Right renal cortex interstitium (tissue), 3 donors: ENCODE measurements at regions not wholly inside any gene's neighbourhood (a gene's known extent, or its start where the extent isn't known, plus 50 kb on each side); places are given as distances from the start of the nearest gene placed in this dataset.

Experiments used
- DNase-seq, 3 donors: peaks; one replicate each; pipeline ENCODE4 v3.0.0-alpha.2; 2013; ENCODE audit warnings: low read depth in 3 of 3, low spot score in 2 of 3

DNA sequence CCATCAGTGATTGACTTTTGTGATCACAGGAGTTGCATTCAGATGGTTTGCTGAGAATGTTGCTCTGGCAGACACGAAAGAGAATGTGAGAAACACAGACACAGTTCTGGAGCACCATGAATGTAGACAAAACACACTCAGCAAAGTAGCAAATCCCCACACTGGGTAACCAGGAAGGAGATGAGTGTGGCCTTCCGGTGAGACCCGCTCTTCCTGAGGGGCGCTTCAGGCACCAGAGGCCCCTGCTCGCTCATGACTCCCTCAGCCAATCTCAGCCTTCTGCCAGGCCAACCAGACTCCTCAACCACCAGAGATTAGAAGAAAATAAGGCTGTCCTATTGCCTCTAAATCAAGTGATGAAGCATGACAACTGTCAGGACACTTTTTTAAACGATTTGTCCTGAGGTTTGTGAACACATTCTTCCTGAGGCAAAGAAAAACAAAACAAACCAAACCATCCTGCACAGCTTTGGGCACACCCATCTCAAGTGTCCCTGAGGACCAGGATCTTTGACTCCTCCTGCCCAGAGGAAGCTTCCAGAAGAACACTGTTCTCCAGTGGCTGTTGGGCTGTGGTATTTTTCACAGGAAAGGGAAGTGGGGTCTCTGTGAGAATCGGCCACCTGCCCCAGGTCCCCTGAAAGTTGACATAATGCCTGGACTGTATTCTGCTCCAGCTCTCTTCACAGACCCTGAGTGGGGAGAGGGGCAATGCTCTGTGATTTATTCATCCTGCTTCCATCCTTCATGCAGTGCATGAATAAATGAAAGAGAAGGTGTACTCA lies 152.8 kb downstream of the BCL11A start:
- DNase-seq, result no peak

DNA sequence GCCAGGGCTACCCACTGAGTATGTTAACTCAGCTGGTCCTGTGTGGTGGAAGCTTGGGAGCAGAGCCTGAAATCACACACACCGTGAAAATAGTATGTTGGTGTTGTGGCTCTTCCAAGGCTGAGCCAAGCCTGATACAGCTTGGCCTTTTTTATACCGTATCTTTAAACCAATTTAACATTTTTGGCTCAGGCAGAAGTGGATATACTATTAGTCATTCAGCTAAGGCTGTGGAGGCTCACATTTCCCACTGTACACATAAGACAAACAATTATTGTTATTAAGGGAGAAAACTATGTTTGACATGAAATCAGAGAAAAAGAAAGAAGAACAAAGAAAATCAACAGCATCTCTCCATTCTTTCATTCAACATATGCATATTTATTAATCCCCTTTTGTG lies 159.0 kb downstream of the BCL11A start:
- no peak for DNase-seq

DNA sequence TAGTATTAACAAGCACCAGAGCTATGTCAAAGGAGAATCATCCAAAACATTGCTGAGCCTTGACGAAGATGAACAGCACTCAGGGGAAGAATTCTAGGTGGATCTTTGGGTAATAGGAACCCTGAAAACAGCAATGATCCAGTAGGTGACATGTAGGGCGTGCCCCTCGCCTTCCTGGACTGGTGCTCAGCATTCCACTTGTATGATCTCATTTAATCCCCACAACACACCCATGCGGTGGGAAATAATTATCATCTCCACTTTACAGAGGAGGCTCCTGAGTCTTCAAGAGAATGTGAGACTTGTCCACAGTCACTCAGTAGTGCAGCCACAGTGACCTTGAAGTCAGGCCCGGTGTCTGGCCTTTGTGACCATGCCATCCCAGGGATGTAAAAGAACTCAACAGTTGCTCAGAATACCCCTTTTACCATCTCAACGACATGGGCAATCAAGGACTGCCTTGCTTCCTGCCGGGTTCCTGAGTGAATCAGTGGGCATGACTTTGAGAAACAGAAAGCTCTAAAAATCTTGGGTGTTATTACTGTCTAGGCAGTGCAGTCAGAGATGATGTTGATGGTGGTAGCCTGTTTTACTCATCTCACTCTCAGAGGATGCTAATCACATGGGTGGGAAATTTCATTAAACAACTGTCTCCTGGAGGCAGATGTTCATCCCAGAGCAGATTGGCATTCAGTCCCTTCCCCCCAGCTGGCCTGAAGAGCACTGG lies 161.6 kb downstream of the BCL11A start:
- no peak for DNase-seq

DNA sequence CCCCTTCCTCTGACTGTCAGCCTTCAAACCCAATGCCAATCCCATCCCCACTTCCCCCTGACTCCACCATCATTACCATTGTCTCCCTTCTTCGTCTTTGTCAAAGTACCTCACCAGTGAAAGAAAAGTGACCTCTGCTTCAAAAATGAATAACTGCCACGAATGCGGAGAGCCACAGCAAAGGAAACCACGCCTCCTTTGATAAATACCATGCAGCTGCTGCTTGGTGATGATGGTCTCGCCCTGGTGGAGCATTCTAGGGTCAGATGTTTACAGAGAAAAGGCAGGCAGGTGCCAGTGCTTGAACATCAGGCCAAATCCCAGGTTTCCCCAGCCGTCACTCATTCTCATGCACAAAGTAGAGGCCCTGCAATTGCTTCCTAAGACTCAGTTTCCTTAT lies 162.2 kb downstream of the BCL11A start:
- no peak for DNase-seq

DNA sequence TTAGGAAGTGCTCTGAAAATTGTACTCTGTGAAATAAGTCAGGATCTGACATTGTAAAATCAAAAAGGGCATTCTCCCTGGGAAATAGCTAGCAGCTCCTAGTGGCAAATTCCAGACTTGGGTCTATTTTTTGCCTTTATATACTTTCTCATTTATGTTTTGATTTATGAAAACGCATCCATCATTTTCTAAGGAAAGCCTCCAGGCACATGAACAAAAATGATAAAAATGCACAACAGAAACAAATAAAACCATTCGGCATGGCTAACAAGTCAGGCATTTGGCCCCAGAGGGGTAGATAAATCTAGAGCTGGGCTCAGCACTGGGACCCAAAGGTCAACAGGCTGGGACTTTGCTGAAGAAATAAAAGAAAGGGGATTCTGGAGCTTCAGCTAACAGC lies 167.0 kb downstream of the BCL11A start:
- no peak for DNase-seq

DNA sequence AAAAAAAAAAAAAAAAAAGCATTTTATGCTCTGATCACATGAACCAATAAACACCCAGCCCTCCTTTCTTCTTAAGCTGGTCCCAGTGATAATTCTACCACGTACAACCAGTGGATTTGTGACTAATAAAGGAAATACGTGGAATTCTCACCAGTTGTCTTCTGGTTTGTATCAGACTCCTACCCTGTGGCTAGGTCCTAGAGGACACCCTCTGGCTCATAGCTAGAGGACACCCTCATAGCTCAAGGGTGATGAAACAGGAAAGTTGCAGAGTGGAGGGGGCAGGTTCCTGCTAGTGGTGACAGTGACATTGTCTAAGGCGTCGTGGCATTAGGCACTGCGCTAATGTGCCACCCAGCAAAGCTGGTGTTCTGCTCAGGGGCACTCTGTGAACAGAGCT lies 167.8 kb downstream of the BCL11A start:
- DNase-seq, result no peak

DNA sequence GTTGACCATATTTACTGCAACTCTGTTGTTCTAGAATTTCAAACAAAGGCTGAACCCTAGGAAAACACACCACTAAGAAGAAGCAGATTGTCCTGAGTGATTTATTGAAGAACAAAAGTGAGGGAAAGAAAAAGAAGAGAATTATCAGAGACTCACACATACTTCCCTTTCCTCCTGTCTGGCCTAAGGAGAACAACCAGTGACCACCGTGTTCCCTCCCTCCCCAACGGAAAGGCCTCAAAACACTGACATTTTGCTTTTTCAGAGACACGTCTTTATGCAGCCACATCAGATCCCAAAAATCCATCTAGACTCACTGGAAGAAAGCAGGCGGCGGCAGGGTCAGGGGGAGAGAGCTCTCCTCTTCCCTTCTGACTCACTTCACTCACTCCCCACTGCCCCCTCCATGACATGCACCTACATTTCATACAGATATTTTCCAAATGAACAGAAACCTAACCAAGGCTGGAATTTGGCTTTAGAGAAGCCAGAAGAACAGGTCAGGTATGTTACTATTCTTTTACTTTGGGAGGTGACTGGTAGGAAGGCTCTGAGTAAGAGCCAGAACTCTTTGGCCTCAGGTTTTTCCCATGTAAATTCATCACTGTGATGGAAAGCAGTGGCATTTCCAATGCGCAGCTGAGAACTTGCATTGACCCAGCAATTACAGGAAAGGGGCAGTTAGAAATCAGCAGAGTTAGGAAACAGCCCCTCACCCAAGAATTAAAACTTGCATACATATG lies 169.9 kb downstream of the BCL11A start:
- DNase-seq, result no peak

DNA sequence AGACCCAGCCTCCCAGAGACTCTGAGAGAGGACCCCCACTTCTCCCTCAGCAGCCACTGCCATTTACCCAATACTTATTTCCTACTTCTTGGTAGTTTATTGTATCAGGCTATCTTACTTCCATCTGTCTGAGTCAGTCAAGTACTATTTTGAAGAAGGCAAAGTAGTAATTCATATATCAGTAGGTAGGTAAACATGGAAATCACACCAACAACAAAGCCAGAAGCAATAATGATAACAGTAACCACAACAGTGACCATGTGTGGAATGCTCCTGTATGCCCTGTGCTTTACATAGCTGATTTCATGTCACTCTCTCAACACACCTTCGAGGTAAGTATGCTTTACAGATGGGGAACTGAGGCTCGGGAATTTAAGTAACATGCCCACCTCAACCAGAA lies 173.0 kb downstream of the BCL11A start:
- no peak for DNase-seq

DNA sequence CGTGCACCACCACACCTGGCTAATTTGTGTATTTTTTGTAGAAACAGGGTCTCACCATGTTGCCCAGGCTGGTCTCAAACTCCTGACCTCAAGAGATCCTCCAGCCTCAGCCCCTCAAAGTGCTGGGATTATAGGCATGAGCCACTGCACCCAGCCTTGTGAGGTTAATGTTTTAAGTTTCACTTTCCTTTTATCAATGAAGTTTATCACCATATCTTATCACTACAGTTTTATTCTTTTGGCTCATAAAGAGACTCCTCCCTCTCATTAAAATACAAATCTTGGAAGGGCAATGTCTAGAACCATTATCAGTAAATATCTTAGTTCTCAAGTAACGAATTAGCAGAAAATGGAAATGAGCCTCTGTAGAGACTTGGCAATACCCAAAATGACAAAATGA lies 173.8 kb downstream of the BCL11A start:
- DNase-seq, result no peak

DNA sequence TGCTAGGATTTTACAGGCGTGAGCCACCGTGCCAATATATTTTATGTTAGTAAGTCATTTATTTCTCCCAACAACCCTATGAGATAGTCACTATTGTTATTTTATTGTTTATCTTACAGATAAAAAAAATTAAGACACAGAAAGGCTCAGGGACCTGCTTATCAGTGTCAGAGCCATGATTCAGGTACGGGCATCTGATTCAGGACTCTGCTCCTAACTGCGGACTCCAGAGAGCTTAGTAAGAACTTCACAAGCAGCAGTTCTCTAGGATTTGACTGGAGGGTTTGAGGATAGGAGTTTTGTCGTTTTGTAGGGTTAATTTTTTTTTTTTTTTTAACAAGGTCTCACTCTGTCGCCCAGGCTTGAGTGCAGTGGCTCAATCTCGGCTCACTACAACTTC lies 174.2 kb downstream of the BCL11A start:
- DNase-seq, result no peak

DNA sequence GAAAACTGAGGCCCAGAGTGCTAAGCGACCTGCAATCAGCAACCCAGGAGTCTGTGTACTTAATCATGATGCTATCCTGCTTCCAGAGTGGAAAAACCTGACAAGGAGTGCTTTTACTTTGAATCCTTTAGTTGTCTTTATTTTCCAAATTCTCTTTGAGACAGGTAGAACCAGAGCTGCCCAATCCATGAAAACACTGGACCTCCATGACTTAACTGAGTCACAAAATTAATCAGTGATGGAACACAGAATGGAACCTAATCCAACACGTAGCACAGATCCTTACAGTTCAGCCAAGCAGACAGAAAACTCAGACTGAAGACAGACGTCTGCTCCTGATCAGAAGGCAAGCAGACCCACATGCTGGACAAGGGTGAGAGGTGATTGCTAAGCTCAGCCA lies 175.6 kb downstream of the BCL11A start:
- no peak for DNase-seq

DNA sequence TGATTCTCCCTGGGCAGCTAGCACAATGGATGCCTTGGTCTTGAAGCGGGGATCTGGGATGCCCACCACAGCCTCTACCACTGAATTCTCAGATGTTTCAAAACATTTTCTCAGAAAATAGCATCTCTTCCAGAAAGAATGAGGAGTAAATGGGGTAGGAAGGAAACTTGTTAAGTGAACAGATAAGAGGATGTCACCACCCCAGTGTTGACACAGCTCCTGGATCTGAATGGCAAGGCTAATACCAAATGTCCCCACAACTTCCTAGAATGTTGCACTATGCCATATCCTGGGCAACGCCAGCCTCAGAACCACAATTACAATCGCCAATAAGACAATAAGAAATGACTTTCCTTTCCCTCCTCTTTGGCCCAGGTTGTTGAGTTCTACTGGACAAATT lies 177.2 kb downstream of the BCL11A start:
- no peak for DNase-seq

DNA sequence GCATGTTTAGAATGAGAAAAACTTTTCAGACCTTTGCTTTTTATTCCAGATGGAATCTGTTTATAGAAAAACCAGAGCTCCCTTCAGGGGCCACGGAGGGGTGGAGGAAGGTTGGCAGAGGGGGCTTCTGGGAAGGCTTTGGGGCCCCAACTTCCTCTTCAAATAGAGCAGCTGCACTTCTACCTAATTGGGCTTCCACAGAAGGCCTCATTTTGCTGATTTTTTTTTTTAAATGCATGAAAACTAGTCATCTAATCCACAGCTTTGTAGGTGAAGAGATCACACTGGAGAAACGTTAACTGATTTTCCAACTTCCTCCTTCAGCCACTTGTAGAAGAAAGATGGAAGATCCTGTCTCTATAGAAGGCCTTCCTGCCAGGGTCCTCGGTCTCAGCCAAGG lies 181.8 kb downstream of the BCL11A start:
- no peak for DNase-seq

DNA sequence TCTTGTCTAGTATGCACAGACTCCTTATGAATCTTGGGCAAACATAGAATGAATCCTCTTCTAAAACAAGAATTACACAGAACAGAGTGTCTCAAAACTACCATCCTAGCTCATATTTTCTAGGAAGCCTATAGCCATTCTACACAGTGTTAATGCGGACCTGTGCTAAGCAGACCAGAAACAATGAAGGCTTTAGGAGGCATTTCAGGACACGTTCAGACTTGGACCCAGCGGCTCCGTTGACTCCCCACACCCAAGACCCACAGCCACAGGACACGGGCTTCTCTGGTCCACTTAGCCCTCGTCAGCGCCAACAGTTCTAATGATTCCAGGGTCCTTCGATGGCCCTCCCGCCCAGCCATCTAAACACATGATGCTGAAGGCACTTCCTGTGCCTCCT lies 182.2 kb downstream of the BCL11A start:
- no peak for DNase-seq

DNA sequence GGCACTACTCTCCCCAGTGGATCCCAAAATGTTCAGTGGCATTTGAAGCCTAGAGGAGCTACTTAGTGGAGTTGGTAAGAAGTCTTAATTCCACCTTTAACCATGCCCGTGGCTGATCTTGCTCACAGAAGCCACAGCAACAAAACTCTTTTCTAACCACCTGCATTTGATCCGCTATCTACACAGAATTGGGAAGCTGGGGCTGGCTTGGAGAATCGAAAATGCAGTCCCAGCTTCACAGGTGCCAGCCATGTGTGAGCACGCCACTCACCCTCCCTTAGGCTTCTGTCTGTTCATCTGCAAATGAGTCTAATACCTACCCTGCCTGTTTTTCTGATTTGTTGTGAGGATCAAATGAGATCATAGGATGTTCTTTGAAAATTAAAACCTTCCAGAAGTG lies 182.6 kb downstream of the BCL11A start:
- no peak for DNase-seq

DNA sequence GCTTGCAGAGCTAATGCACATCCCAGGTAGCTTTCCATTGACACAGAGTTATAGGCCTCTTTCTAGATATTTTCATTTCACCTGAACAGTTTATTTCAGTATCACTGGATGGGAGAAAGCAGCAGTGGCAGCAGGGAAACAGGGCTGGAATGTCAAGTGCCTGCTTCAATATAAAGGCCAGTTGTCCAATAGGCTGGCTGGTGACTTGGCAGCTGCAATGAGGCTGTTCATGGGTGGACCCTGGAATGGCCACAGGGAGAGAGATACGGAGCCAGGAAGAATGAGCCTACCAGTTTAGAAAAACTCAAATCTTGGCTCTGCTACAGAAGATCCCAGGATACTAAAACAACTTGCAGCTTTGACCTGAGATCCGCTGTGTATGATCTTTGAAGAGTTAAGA lies 185.0 kb downstream of the BCL11A start:
- no peak for DNase-seq

DNA sequence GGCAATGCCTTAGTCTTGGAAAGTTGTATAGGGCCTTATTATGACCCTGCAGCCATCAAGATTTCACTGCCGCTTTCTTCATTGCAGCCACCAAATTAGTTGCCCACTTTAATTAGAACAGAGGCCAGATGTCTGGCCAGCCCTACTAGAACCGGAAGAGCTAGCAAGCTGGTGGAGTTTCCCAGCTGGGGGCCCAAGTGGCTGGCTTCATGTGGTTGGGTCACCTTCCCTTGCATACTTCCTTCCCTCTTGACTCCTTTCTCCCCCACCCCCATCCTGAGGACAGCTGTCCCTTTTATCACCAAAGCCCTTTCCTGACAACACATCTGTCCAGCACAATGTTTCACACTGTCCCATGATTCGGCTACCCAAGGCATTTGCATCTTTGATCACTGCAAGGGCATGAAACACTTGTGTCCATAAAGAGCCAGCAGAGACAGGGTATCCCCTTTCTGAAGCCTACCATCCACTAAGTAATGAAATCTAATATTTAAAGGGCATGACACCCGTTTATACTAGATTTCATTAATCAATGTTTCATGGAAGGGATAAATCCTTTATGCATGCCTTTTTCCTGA lies 187.2 kb downstream of the BCL11A start:
- no peak for DNase-seq

DNA sequence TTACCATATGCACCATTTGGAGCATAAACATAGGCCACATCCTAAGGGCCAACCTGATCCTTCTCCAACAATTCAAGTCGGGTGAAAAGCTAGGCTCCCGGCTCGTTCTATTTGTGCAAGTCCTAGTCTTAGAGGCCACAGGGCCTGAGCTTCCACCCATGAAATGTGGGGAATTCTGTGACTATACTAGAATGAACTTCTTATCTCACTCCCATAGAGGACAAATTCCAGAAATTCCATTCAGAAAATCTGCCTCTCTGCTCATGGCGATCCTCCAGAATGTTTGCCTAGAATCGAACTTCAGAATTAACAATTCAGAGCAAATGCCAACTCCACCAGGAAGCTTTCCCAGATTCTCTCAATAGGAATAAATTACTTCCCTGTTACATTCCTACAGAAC lies 187.9 kb downstream of the BCL11A start:
- DNase-seq, result no peak

DNA sequence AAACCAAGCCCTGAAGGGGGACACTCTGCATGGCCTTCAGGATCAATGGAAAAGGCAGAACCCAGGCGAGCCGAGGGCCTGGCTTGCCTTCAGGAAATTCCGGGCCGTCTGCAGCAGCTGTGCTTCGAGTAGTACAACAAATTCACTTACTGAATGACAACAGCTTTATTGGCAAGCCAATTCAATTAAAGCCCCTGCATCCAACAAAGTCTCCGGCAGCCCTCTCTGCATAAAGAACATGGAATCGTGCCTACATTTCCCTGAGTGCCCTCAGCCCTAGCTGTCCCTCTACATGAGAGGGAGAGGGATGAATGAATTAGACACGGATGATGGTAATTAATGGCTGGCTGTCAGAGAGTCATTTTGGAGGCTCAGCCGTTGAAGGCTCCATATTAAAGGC lies 189.0 kb downstream of the BCL11A start:
- DNase-seq, result no peak

DNA sequence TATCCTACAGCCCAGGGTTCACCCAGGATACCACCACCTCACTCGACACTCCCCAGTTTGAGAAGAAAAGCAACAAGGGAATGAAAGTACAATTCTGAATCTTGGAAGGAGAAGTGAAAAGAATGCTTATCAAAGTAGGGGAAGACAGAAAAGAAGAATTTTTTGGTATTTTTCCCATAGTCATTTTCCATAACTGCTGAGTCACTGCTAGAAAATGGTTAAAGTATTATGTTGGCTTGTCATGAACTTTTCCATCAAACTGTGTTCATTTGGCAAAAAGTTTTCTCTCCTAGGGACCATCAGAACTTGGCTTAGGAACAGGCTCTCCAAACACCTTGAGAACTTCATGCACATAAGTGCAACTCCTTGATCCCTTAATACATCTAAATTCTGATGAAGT lies 192.0 kb downstream of the BCL11A start:
- DNase-seq, result no peak

DNA sequence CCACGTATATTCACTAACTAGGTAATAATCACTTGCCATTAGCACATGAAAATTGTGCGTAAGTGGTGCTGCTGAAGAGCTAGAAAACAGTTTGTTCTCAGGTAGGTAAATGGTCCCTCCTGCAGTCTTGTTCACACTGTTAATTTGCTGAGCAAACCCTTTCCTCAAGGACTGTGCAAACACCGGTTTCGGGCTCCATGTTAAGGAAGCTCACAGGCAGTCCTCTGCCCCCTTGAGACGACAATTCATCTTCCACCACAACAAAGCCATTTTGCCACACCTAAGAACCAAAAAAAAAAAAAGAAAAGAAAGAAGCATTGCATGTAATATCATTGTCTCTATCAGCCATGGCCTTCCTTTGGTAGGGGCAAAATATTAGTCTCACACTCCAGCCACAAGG lies 193.9 kb downstream of the BCL11A start:
- DNase-seq, result no peak
